NCI-H1092 (cell line): ENCODE measurements at regions not wholly inside any gene's neighbourhood (a gene's known extent, or its start where the extent isn't known, plus 50 kb on each side); places are given as distances from the start of the nearest gene placed in this dataset.

Experiments used
- DNase-seq: peaks from one replicate; lab custom pipeline; 2025; lab: John Stamatoyannopoulos, UW

- no peak for DNase-seq
Observed at GRCh38 chr22:48444320-48445112, 1383.2 kb downstream of the BRD1 start.

- no peak for DNase-seq
Observed at GRCh38 chr22:48443680-48444079, 1384.0 kb downstream of the BRD1 start.

- DNase-seq: no peak
Observed at GRCh38 chr22:48442663-48443062, 1385.0 kb downstream of the BRD1 start.

- DNase-seq: no peak
Observed at GRCh38 chr22:48441553-48441850, 1386.2 kb downstream of the BRD1 start.

- DNase-seq: no peak
Observed at GRCh38 chr22:48440673-48441552, 1386.8 kb downstream of the BRD1 start.

- no peak for DNase-seq
Observed at GRCh38 chr22:48440176-48440575, 1387.5 kb downstream of the BRD1 start.

GRCh38 chr22:48439560-48440135 is 1388.0 kb downstream of the BRD1 start:
- no peak for DNase-seq

- DNase-seq: no peak
Observed at GRCh38 chr22:48438800-48439559, 1388.7 kb downstream of the BRD1 start.

GRCh38 chr22:48438096-48438495 is 1389.6 kb downstream of the BRD1 start:
- no peak for DNase-seq

- no peak for DNase-seq
Observed at GRCh38 chr22:48436201-48436931, 1391.3 kb downstream of the BRD1 start.

- no peak for DNase-seq
Observed at GRCh38 chr22:48434868-48435250, 1392.8 kb downstream of the BRD1 start.

GRCh38 chr22:48434156-48434867 is 1393.4 kb downstream of the BRD1 start:
- no peak for DNase-seq

- DNase-seq: no peak
Observed at GRCh38 chr22:48433647-48434046, 1394.0 kb downstream of the BRD1 start.

GRCh38 chr22:48432781-48433518 is 1394.7 kb downstream of the BRD1 start:
- no peak for DNase-seq

GRCh38 chr22:48431536-48432315 is 1395.9 kb downstream of the BRD1 start:
- no peak for DNase-seq

- no peak for DNase-seq
Observed at GRCh38 chr22:48431014-48431413, 1396.7 kb downstream of the BRD1 start.

- no peak for DNase-seq
Observed at GRCh38 chr22:48429446-48430020, 1398.1 kb downstream of the BRD1 start.

- no peak for DNase-seq
Observed at GRCh38 chr22:48428631-48429371, 1398.9 kb downstream of the BRD1 start.
